ENCODE measurements at regions not wholly inside any gene's neighbourhood (a gene's known extent, or its start where the extent isn't known, plus 50 kb on each side); places are given as distances from the start of the nearest gene placed in this dataset.

GRCh38 chr20:41854765-41855164, 236.6 kb upstream of the CHD6 start:
- DNase-seq (peak in 1 of 3 donors; percentile 20), ATAC-seq (ENCODE audit: insufficient read depth, low FRiP score) (no peak)
- Histone ChIP-seq H3K36me3 (ENCODE audit: control insufficient read depth in 4 of 4, insufficient read depth in 4 of 4, low read length in 4 of 4) (no peaks in the 10 kb centered on the region), H3K4me1 (ENCODE audit: control insufficient read depth in 5 of 5, insufficient read depth in 5 of 5, low read length in 5 of 5) (peaks cover 0 to 23% (median 0%) of the 10 kb centered on the region in 5 donors), H3K9ac (ENCODE audit: insufficient read depth in 1 of 2, low read length in 2 of 2) (no peak overlapping the region), H3K27me3 (ENCODE audit: control insufficient read depth in 3 of 3, insufficient read depth in 3 of 3, low read length in 2 of 3) (no peaks in the 10 kb centered on the region), H3K4me3 (no peak overlapping the region), H3K27ac (ENCODE audit: low read depth in 1 of 2, low read length in 1 of 2) (no peak overlapping the region), H3K9me3 (ENCODE audit: control insufficient read depth in 4 of 4, insufficient read depth in 3 of 4, low read length in 3 of 4) (peaks cover 0 to 6% (median 2%) of the 10 kb centered on the region in 4 donors)
- WGBS, 2 donors: 74 to 80% methylated on average over 3 of the region's 3 CpGs
- TF ChIP-seq CTCF (IDR thresholded peaks at IDR 0.05; ENCODE audit: control extremely low read depth, extremely low read depth): no peak

GRCh38 chr20:41853806-41854205, 235.6 kb upstream of the CHD6 start:
- no peaks in the 10 kb centered on the region for H3K27me3 ChIP-seq (ENCODE audit: control insufficient read depth in 3 of 3, insufficient read depth in 3 of 3, low read length in 2 of 3)
- H3K9ac ChIP-seq (ENCODE audit: insufficient read depth in 1 of 2, low read length in 2 of 2): no peak overlapping the region
- no peaks in the 10 kb centered on the region for H3K36me3 ChIP-seq (ENCODE audit: control insufficient read depth in 4 of 4, insufficient read depth in 4 of 4, low read length in 4 of 4)
- no peak overlapping the region for H3K4me3 ChIP-seq
- peak; percentile 36 to 89 (median 76) for DNase-seq
- peaks cover 0 to 6% (median 2%) of the 10 kb centered on the region in 4 donors for H3K9me3 ChIP-seq (ENCODE audit: control insufficient read depth in 4 of 4, insufficient read depth in 3 of 4, low read length in 3 of 4)
- no peak overlapping the region for H3K27ac ChIP-seq (ENCODE audit: low read depth in 1 of 2, low read length in 1 of 2)
- no peak for TF ChIP-seq CTCF (IDR thresholded peaks at IDR 0.05; ENCODE audit: control extremely low read depth, extremely low read depth)
- ATAC-seq (ENCODE audit: insufficient read depth, low FRiP score): no peak
- H3K4me1 ChIP-seq (ENCODE audit: control insufficient read depth in 5 of 5, insufficient read depth in 5 of 5, low read length in 5 of 5): peaks cover 0 to 23% (median 0%) of the 10 kb centered on the region in 5 donors
- WGBS, 2 donors: 51 to 59% methylated on average over 2 of the region's 2 CpGs

DNA sequence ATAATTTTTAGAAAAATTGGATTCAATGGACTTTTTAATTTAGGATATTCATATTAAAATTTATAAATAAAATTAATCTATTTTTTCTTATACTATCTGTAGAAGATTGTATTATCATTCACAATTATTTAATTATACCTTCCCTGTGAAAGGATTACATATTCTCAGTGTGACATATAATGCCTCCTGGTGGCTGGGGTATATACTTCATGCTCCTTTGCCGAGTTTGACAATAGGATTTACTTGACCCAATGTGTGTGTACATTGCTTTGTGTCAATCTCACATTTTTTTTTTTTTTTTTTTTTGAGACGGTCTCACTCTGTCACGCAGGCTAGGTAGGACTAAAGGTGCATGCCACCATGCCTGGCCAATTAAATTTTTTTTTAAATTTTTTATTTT, 230.0 kb upstream of the CHD6 start:
- no peak for ATAC-seq (ENCODE audit: insufficient read depth, low FRiP score)
- Histone ChIP-seq H3K9me3 (ENCODE audit: control insufficient read depth in 4 of 4, insufficient read depth in 3 of 4, low read length in 3 of 4) (peaks cover 0 to 3% (median 0%) of the 10 kb centered on the region in 4 donors), H3K4me3 (no peak overlapping the region), H3K9ac (ENCODE audit: insufficient read depth in 1 of 2, low read length in 2 of 2) (no peak overlapping the region), H3K27ac (ENCODE audit: low read depth in 1 of 2, low read length in 1 of 2) (no peak overlapping the region), H3K4me1 (ENCODE audit: control insufficient read depth in 5 of 5, insufficient read depth in 5 of 5, low read length in 5 of 5) (peaks cover 0 to 9% (median 0%) of the 10 kb centered on the region in 5 donors), H3K27me3 (ENCODE audit: control insufficient read depth in 3 of 3, insufficient read depth in 3 of 3, low read length in 2 of 3) (no peaks in the 10 kb centered on the region), H3K36me3 (ENCODE audit: control insufficient read depth in 4 of 4, insufficient read depth in 4 of 4, low read length in 4 of 4) (no peaks in the 10 kb centered on the region)
- DNase-seq: no peak
- WGBS, 2 donors: 69 to 75% methylated on average over 3 of the region's 3 CpGs
- no peak for TF ChIP-seq CTCF (IDR thresholded peaks at IDR 0.05; ENCODE audit: control extremely low read depth, extremely low read depth)

DNA sequence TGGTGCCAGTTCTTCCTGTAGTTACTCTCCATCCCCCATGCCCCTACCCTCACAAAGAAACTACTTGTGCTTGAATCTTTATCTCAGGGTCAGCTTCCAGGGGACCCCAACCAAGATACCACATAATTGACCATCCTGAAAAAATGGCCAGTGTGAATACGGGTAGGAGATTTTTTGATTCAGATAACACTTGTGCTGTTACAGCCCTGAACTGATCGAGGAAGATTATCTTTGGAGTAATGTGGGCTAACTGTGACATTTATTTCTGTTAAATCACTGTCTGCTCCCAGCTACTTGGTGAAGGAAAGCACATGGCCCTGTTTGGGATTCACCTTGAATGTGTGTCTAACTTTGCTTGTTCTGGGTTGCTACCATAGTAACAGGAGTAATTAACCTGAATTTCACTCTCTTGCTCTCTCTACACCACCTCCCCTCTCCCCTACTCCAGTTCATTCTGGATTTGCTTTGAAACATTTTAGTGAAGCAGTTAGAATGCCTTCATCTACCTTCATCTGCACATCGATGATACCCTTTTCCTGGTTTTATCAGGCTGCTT, 219.6 kb upstream of the CHD6 start:
- DNase-seq: no peak
- H3K9ac ChIP-seq (ENCODE audit: insufficient read depth in 1 of 2, low read length in 2 of 2): no peak overlapping the region

More for the DNA sequence above, 219.6 kb upstream of the CHD6 start:
- no peaks in the 10 kb centered on the region for H3K36me3 ChIP-seq (ENCODE audit: control insufficient read depth in 4 of 4, insufficient read depth in 4 of 4, low read length in 4 of 4)
- 48 to 62% methylated on average over 3 of the region's 3 CpGs for WGBS, 2 donors
- no peak overlapping the region for H3K27ac ChIP-seq (ENCODE audit: low read depth in 1 of 2, low read length in 1 of 2)
- H3K4me3 ChIP-seq: no peak overlapping the region
- ATAC-seq (ENCODE audit: insufficient read depth, low FRiP score): no peak
- H3K4me1 ChIP-seq (ENCODE audit: control insufficient read depth in 5 of 5, insufficient read depth in 5 of 5, low read length in 5 of 5): no peaks in the 10 kb centered on the region
- no peak for TF ChIP-seq CTCF (IDR thresholded peaks at IDR 0.05; ENCODE audit: control extremely low read depth, extremely low read depth)
- no peaks in the 10 kb centered on the region for H3K9me3 ChIP-seq (ENCODE audit: control insufficient read depth in 4 of 4, insufficient read depth in 3 of 4, low read length in 3 of 4)
- peaks cover 0 to 3% (median 0%) of the 10 kb centered on the region in 3 donors for H3K27me3 ChIP-seq (ENCODE audit: control insufficient read depth in 3 of 3, insufficient read depth in 3 of 3, low read length in 2 of 3)

Data from lung (tissue), 11 donors.